CD4-positive, alpha-beta T cell treated with Interleukin-21 for 1 hour (primary cell): ENCODE measurements at regions not wholly inside any gene's neighbourhood (a gene's known extent, or its start where the extent isn't known, plus 50 kb on each side); places are given as distances from the start of the nearest gene placed in this dataset.
"Not testable (repeated sequence)": the region's sequence is repeated elsewhere in the genome, so short reads cannot be mapped to it uniquely, and the experiment has no call there.

Source experiments
- DNase-seq: peaks from one replicate; pipeline ENCODE4 v3.0.0-alpha.2; 2020

- DNase-seq: no peak
Observed at GRCh38 chr13:31385540-31385939, 185.8 kb downstream of the B3GLCT start.

GRCh38 chr13:31394506-31394905 is 194.7 kb downstream of the B3GLCT start:
- no peak for DNase-seq

- DNase-seq: no peak
Observed at GRCh38 chr13:31395090-31395489, 195.3 kb downstream of the B3GLCT start.

GRCh38 chr13:31399690-31400089 is 199.9 kb downstream of the B3GLCT start:
- no peak for DNase-seq

GRCh38 chr13:31403711-31404110 is 203.9 kb downstream of the B3GLCT start:
- DNase-seq: not testable (repeated sequence)

GRCh38 chr13:31408927-31409326 is 209.2 kb downstream of the B3GLCT start:
- no peak for DNase-seq

- DNase-seq: no peak
Observed at GRCh38 chr13:31409678-31410356, 210.0 kb downstream of the B3GLCT start.

GRCh38 chr13:31413516-31413915 is 213.7 kb downstream of the B3GLCT start:
- no peak for DNase-seq

GRCh38 chr13:31416066-31416465 is 216.3 kb downstream of the B3GLCT start:
- no peak for DNase-seq

- DNase-seq: no peak
Observed at GRCh38 chr13:31418186-31418585, 218.4 kb downstream of the B3GLCT start.

GRCh38 chr13:31421756-31422155 is 222.0 kb downstream of the B3GLCT start:
- no peak for DNase-seq

- DNase-seq: peak; percentile 48
Observed at GRCh38 chr13:31424130-31424729, 224.5 kb downstream of the B3GLCT start.

GRCh38 chr13:31426395-31426794 is 226.6 kb downstream of the B3GLCT start:
- DNase-seq: no peak

GRCh38 chr13:31427151-31428100 is 227.7 kb downstream of the B3GLCT start:
- no peak for DNase-seq

GRCh38 chr13:31431722-31432137 is 232.0 kb downstream of the B3GLCT start:
- DNase-seq: peak; percentile 44

- DNase-seq: no peak
Observed at GRCh38 chr13:31433207-31433606, 233.4 kb downstream of the B3GLCT start.

GRCh38 chr13:31433746-31434145 is 234.0 kb downstream of the B3GLCT start:
- no peak for DNase-seq

GRCh38 chr13:31434613-31435012 is 234.8 kb downstream of the B3GLCT start:
- DNase-seq: no peak

- DNase-seq: no peak
Observed at GRCh38 chr13:31435536-31435935, 235.8 kb downstream of the B3GLCT start.

- no peak for DNase-seq
Observed at GRCh38 chr13:31436478-31436877, 236.7 kb downstream of the B3GLCT start.

- no peak for DNase-seq
Observed at GRCh38 chr13:31437975-31438374, 238.2 kb downstream of the B3GLCT start.

- no peak for DNase-seq
Observed at GRCh38 chr13:31440132-31440531, 240.4 kb downstream of the B3GLCT start.

- DNase-seq: no peak
Observed at GRCh38 chr13:31441800-31442510, 242.2 kb downstream of the B3GLCT start.
